ENCODE measurements at regions not wholly inside any gene's neighbourhood (a gene's known extent, or its start where the extent isn't known, plus 50 kb on each side); places are given as distances from the start of the nearest gene placed in this dataset.
"Not testable (repeated sequence)": the region's sequence is repeated elsewhere in the genome, so short reads cannot be mapped to it uniquely, and the experiment has no call there.

DNA sequence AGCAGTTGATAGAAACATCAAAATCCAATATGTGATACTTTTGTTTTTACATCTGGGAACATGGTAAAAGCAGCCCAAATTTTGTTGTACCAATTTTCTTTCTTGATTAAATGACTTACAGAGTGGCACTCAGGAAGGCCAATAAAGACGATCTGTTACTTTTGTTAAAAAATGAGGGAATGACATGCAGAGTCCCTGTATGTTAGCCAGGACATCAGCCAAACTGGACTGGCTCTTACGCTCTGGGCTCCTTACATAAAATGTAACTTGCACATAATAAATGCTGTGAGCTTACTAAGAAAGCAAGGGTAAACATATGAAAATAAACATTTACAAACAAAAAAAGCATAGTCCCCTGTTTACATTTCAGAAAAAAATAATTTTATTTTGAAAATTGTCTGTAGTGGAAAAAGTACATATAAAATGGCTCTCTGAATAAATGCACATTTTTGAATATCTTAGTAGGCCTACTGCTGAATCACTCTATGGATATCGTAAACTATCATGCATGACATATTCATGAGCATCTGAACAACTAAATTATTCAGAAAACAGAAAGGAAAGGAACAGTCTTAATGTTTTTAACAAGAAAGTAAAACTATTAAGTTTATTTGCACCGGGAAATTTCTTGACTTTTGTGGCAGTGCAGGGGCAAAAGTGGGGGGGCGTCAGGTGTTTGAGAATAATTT lies 534.5 kb downstream of the KCTD12 start:
- DNase-seq (ENCODE audit: low read depth, low spot score) = no peak

DNA sequence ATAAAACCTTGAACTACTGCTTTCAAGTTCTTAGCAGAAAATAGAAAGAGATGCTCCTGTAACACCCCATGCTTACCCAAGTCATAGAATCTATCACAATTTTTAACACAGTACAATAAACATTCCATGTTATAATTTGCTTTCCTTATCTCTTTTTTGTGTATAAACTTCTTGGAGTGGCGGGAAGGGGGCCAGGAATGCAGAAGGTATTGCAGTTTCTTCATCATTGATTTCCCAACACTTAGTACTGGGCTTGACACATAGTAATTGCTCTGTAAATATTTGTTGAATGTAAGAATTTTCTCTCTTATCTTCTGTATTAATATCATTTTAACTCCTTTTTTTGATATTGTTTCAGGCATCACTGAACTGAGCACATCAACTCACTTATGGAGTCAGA lies 535.8 kb downstream of the KCTD12 start:
- no peak for DNase-seq (ENCODE audit: low read depth, low spot score)

DNA sequence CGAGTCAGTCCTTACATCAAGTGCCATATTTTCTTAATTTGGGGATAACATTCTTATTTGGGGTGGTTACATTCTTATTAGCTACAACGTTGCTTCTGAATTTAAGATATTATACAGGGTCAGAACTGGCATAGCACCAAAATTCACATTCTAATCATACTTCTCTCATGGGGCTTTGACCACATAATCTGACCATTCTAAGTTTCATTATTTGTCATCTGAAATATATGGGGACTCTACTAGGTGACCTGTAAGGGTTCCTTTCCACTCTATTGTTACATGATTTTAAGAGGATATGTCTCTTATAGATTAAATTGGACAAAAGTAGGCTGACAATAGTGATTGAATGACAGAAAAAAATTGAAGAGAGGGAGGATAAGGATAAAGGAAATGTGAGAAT lies 536.5 kb downstream of the KCTD12 start:
- DNase-seq (ENCODE audit: low read depth, low spot score) = no peak

DNA sequence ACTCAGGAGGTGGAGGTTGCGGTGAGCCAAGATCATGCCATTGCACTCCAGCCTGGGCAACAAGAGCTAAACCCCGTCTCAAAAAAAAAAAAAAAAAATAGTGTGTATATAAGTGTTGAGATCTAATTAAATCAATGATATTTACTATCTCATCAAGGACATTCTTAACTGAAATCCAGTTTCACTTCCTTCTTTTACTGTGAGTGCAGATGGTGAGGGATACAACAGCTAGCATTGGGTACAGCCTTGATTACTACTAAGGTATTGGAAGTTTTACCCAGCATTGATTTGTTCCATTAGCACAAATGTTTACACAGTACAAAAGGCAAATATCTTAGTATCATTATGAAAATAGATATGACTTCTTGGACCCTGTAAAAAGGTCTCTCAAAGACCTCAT lies 546.6 kb downstream of the KCTD12 start:
- no peak for DNase-seq (ENCODE audit: low read depth, low spot score)

DNA sequence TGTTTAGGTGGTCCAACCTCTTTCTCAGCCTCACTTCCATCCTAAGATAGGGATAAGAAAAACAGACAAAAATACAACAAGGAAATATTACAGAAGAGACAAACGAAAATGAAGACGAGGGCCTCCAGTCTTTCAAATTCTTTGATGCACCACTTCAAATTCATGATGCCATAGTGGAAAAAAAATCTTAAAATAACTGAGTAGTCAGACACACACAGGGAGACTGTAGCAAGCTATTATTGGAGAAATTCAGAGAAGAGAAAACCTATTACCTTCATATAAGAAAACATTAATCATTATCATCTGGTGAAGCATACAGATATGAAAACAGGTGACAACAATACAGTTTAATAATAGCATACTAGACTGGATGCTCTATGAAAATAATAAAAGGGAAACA lies 548.2 kb downstream of the KCTD12 start:
- DNase-seq (ENCODE audit: low read depth, low spot score) = no peak

DNA sequence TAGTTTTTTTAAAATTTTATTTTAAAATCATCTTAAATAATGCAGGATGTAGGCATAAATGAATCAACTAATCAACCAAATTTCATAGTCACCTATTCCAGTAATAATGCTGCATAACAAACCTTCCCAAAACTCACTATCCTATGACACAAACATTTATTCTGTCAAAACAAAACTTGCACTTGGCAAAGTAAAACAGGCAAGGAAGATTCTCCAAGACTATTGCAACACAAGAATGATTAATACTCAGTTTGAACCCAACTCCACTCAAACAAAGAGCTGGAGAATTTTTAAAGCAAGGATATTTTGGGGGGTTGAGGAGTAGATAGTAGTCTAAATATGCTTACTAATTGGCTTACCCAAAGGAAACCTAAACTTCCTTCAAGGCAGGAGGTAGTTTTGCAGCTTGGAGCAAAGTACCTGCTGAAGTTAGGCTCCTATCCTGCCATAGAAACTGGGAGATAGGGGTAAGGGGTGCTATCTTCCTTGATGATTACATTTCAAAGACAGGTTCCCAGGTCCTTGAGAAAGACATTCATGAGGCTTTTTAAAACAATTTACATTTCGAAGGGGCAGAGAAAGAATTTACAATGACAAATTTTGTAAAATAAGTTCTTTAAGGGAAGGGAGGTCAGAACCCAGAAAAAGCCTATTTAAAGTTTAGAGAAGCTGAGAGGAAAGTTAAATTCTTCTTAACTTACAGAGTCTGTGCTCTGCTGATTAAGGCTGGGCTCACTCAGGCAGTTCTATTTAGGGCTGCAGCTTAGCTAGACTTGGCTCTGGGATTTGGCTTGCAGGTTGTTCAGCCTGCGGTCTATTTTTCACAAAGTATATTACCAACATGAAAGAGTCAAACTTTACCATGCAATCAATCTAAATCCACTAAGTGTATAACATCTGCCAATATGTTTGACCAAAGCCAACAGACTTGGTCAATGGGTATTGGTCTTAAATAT lies 549.0 kb downstream of the KCTD12 start:
- no peak for DNase-seq (ENCODE audit: low read depth, low spot score)

DNA sequence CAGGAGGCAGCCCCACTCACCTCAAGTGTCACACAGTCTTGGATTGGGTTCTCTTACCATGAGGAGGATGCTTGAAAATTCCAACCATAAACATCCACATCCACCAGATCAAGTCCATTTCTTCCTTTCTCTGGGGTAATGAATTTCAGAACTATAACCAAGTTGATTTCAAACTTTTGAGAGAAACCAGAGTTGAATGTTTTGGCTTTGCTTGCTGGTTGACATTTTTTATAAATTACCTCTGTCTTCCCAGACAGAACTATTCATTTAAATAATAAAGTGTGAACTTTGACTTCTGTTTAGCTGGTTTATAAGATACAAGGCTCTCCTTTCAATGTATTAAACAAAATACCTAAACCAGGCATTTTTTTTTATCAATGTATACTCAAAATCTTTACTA lies 550.7 kb downstream of the KCTD12 start:
- no peak for DNase-seq (ENCODE audit: low read depth, low spot score)

DNA sequence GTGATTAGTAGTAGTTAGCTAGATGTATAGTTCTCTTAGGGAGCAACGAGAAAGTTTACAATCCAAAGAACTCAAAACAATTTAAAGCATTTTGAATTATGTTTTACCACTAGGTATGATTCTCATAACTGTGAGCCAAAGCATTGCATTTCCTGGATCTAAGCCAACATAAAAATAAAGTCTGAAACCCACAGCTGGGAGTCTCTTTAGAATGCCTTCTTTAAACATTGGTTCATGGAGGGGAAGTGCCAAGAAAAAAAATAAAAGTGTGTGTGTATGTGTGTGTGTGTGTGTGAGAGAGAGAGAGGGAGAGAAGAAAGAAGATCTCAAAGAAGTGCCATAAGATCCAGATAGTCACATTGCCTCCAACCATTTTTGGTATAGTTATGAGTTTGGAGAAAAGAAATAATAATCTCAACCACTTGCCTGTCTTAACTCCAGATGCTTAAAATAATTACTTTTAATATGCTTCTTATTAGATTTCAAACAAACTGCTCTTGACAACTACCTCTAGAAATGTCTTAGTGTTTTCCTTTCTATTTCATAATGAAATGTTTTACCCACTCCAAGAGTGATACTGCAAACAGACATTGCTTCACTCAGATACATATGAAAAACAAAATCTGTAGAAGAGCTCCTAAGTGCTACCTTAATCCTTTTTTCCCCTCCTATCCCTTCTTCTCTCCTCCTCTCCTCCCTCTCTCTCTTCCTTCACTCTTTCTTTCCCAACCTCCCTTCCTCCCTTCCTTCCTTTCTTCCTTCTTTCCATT lies 554.1 kb downstream of the KCTD12 start:
- peak; percentile 79 for DNase-seq (ENCODE audit: low read depth, low spot score)

DNA sequence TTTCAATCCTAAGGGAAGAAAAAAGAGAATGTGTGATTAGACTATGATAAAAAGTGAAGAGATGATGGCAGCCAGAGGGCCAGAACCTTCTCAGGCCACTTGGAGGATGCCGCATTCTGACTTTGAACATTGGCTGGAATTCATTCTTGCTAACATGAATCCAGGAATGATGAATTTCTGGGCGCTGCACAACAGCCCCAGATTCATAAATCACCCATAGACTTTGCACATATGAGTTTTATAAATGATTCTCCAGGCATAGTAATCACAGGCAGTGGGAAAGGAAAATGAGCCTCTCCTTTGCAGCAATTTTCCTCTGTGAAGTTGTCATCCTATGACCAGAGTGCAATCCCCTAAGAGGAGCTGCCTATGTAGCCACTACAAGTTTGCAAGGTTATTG lies 555.4 kb downstream of the KCTD12 start:
- no peak for DNase-seq (ENCODE audit: low read depth, low spot score)

DNA sequence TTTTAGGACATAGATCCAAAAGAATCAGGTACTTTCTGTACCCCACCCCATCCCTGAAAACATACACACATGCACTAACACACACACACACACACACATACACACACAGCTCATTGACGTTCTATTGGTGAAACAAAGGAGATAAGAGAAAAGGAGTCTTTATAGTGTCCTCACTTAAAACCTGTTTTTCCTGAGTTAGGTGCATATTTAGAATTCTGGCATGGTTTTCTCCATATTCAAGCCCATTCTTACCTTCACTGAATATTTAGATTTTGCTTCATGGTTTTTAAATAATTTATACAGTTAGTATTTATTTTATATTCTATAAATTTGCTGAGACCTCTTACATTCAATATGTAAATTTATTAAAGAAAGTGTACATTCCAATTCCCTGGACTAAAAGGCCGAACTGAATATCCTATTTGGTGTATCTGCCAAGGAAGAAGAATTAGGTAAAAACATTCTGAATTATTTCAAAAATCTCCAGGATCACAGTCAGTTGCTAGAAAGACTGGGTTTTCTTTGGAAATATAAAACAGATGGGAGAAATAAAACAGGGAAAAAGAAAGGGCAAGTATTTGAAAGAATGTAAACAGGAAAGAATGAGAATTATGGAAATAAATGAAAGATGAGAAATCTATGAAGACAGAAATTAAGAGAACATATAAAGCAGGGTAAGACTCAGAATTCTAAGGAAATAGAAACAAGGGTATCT lies 556.2 kb downstream of the KCTD12 start:
- DNase-seq (ENCODE audit: low read depth, low spot score) = no peak

DNA sequence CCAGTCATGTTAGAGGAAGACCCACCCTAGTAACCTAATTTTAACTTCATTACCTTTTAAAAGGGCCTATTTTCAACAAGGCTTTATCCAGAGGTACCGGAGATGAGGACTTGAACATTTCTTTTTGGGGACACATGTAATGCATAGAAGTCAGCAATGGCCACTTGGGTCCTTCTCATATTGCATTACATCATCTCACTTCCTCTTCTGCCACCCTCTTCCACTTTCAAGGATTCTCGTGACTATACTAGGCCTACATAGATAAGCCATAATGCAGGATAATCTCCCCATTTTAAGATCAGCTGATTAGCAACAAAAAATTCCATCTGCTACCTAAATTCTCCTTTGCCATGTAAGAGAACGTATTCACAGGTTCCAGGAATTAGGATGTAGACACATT lies 557.2 kb downstream of the KCTD12 start:
- no peak for DNase-seq (ENCODE audit: low read depth, low spot score)

DNA sequence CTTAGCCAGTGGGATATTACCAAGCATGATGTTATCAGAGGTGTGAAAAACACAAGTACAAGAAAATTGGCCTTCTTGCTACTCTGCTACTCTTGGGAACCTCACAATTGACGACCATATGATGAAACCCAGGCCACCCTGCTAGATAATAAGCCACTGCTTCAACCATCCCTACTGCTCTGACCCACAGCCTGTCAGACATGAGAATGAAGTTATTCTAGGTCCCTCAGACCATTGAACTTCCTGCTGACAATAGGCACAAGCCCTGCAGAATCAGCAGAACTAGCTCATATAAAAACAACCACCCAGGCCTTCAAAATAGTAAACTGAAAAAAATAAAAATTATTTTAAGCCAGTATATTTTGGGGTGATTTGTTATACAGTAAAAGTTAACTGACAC lies 559.9 kb downstream of the KCTD12 start:
- DNase-seq (ENCODE audit: low read depth, low spot score) = no peak

DNA sequence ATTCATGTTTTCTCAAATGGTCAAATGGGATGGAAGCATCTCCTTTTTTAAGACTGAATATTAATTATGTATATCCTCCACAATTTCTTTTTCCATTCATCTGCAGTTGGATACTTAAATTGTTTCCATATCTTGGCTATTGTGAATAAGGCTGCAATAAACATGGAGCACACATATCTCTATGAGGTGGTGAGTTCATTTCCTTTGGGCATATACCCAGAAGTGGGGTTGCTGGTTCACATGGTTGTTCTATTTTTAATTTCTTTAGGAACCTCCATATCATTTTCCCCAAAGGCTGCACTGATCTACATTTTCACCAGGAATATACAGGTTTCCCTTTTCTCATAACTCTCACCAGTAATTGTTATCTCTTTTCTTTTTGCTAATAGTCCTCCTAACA lies 566.3 kb downstream of the KCTD12 start:
- no peak for DNase-seq (ENCODE audit: low read depth, low spot score)

DNA sequence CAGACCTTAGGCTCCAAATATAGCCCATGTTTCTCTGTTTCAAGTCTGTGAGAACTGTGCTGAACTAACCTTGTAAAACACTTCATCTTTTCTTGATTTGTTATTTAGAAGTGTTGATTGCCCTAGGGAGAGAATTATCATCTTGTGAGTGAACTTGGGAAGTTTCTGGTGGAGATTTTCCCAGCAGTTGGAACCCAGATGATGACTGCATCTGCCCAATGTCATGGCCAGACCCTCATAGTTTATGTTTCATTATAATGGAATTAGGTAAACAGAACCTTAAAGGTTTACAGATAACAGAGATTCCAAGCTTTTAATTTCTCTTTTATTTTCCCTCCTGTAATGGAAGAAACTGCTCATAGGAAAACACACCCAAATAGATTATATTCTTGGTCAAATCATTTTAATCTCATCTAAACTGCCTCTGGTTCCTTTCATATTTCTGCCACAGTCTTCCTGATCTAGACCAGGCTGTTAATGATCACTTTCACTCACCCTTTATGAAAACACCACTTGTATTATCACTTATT lies 569.1 kb downstream of the KCTD12 start:
- no peak for DNase-seq (ENCODE audit: low read depth, low spot score)

DNA sequence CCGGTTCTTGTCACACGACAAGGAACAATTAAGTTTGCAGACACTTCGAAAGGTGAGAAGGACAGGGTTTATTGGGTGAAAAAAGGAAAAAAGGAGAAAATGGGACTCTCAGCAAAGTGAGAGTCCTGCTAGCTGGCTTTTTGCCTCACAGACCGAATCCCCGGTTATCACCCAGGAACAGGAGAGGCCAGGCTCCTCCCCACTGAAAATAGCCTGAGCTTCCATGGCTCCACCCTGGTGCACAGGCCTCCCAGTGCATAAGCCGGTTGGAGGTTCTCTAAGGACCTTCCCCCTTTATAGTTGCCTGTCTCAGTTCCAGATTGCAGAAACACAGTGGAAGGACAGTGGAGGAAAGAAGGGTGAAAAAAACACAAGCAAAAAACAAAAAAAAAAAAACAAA lies 571.7 kb downstream of the KCTD12 start:
- no peak for DNase-seq (ENCODE audit: low read depth, low spot score)

DNA sequence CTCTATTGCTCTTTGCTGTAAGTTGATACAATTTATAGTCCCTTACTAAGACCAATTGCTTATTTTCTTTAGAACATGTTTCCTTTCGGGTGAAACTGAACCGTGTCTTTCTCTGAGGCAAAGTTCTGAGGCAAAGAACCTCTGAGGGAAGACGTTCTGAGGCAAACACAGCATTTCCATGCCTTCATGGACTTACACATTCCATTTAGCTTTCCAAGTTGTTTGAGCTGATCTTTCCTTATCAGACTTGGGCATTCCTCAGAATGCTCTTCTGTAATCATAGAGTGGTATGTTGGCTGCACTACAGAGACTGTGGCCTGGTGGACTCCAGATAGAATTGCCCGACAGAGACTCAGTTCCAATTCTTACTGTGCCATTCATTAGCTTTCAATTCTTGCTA lies 579.1 kb downstream of the KCTD12 start:
- no peak for DNase-seq (ENCODE audit: low read depth, low spot score)

DNA sequence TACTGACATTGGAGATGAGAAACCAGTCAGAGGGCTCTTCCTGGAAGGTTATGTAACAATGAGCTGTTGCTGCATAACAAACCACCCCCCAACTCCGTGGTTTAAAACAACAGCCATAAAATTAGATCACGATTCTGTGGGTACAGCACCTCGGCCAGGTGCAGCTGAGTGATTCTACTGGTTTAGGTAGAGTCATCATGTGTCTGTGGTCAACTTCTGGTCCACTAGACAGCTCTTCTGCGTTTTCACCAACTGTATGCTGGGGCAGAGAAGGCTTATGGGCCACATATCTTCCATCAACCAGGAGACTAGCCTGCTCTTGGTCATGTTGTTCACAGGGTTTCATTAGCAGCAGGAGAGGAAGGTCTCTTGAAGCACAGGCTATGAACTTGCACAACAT lies 585.5 kb downstream of the KCTD12 start:
- no peak for DNase-seq (ENCODE audit: low read depth, low spot score)

DNA sequence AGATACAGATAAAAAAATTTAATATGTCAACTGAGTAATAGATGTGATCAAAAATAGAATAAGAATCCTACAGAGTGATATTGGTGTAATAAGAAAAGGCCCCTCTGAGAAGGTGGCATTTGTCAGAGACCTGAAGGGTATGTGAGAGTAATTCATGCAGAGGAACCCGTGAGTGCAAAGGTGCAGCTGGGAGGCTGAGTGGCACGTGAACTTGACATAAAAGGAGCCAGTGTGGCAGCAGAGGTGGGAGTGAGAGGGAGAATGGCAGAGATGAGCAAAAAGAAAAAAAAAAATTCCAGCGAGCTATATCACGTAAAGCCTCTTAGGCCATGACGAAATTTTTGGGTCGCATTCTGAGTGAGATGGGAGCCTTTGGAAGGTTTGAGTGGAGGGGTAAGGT lies 588.9 kb downstream of the KCTD12 start:
- no peak for DNase-seq (ENCODE audit: low read depth, low spot score)

DNA sequence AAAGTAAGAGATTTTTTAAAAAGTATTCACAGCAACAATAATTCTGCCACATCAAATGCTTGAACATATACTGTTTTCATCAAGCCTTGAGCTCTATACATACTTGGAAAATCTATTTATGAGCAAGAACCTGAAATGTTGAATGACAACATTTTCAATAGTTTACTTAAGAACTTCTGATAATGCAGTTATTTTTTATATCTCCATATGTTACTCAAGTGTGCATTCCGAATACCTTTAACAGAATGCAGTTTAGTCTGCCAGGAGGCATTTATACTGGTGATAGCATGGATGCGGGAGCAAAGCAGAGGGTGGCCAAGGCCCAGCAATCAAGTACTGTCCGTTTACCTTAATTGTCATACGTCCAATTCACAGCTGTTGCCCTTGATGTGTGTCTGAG lies 589.5 kb downstream of the KCTD12 start:
- no peak for DNase-seq (ENCODE audit: low read depth, low spot score)

DNA sequence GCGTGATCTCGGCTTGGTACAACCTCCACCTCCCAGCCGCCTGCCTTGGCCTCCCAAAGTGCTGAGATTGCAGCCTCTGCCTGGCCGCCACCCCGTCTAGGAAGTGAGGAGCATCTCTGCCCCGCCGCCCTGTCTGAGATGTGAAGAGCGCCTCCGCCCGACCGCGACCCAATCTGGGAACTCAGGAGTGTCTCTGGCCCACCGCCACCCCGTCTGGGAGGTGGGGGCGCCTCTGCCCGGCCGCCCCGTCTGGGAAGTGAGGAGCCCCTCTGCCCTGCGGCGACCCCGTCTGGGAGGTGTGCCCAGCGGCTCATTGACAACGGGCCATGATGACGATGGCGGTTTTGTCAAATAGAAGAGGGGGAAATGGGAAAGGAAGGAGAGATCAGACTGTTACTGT lies 591.2 kb downstream of the KCTD12 start:
- DNase-seq (ENCODE audit: low read depth, low spot score) = not testable (repeated sequence)

DNA sequence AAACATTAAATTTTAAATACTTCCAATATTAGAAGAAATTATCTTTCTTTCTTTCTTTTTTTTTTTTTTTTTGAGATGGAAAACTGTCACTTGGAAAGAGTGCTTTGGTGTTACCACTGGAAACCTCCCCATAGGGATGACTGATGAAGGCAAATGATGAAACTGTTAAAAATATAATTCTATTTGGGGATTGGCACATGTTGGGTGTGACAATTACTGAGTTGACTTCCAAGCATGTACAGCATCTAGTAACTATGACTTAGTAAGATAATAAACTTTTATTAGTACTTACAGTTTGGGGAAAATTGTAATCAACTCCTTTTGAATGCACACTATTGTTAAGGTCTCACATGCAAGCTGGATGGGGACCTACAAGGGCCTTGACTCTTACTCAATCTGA lies 592.5 kb downstream of the KCTD12 start:
- DNase-seq (ENCODE audit: low read depth, low spot score) = no peak
